Osteoblast (primary cell): ENCODE measurements at regions not wholly inside any gene's neighbourhood (a gene's known extent, or its start where the extent isn't known, plus 50 kb on each side); places are given as distances from the start of the nearest gene placed in this dataset.

ENCODE experiments used
- DNase-seq: peaks from one replicate; pipeline ENCODE4 v3.0.0; 2011; ENCODE audit warnings: low spot score, mixed read lengths; ENCODE audit not compliant: insufficient read length; ENCODE audit errors: missing footprints
- H2AFZ ChIP-seq: 2 replicates; pipeline ENCODE4 v1.6.0; 2011; ENCODE audit warnings: mild to moderate bottlenecking, low read length
- H3K27ac ChIP-seq: 2 replicates; pipeline ENCODE4 v1.5.1; 2011; ENCODE audit warnings: mild to moderate bottlenecking, low read depth, low read length, moderate library complexity
- H3K27me3 ChIP-seq: 2 replicates; pipeline ENCODE4 v1.6.0; 2012; ENCODE audit warnings: mild to moderate bottlenecking, control low read depth, inconsistent platforms, low read length, moderate library complexity; ENCODE audit not compliant: insufficient read depth
- H3K36me3 ChIP-seq: 2 replicates; pipeline ENCODE4 v1.5.1; 2011; ENCODE audit warnings: mild to moderate bottlenecking, low read length, control low read depth, moderate library complexity; ENCODE audit not compliant: insufficient read depth
- H3K4me1 ChIP-seq: 2 replicates; pipeline ENCODE4 v1.5.1; 2011; ENCODE audit warnings: mild to moderate bottlenecking, low read length, control low read depth, moderate library complexity; ENCODE audit not compliant: insufficient read depth
- H3K4me2 ChIP-seq: 2 replicates; pipeline ENCODE4 v1.6.0; 2011; ENCODE audit warnings: mild to moderate bottlenecking, low read length; ENCODE audit not compliant: insufficient read depth
- H3K4me3 ChIP-seq: fragments of 200-600 bp; sonication (generic); 3 replicates; pipeline ENCODE4 v1.5.1; 2012; ENCODE audit warnings: mild to moderate bottlenecking, low read length, inconsistent platforms; ENCODE audit not compliant: insufficient read depth
- H3K79me2 ChIP-seq: 2 replicates; pipeline ENCODE4 v1.6.0; 2012; ENCODE audit warnings: mild to moderate bottlenecking, low read length, control low read depth, inconsistent platforms; ENCODE audit not compliant: insufficient read depth
- H3K9me3 ChIP-seq: 2 replicates; pipeline ENCODE4 v1.5.1; 2011; ENCODE audit warnings: low read depth, low read length, control low read depth
- H4K20me1 ChIP-seq: 2 replicates; pipeline ENCODE4 v1.6.0; 2012; ENCODE audit warnings: mild to moderate bottlenecking, low read length, control low read depth; ENCODE audit not compliant: insufficient read depth
- CTCF ChIP-seq: IDR thresholded peaks from 2 replicates; pipeline ENCODE4 v1.5.1; 2011; ENCODE audit warnings: mild to moderate bottlenecking, low read depth, low read length, moderate library complexity; ENCODE audit errors: extremely low read depth

DNA sequence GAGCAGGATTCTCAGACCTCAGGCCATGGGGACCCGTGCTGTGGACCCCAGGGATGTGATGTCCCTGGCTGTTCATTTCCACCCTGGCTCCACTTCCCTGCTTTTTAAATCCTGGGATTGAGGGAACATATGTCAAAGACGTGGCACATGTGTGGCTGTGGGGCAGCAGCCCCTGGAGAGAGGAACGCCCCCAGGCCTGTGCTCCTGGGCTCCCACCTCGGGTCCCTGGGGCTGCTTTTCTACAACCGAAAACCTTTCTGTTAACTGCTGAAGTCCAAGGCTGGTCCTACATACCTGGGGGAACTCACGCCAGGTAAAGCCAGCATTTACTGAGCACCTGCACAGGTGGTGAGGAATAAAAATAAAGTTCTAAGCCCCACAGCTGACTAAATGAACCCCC is 102.3 kb upstream of the FRMD1 start:
- Histone ChIP-seq H3K27me3 (no peaks in the 10 kb centered on the region), H3K79me2 (no peaks in the 10 kb centered on the region), H4K20me1 (no peaks in the 10 kb centered on the region), H3K36me3 (no peaks in the 10 kb centered on the region), H3K27ac (no peak overlapping the region), H3K4me1 (no peaks in the 10 kb centered on the region), H3K4me3 (no peak overlapping the region), H3K9me3 (no peaks in the 10 kb centered on the region), H2AFZ (no peak overlapping the region), H3K4me2 (no peak overlapping the region)
- no peak for DNase-seq
- no peak for TF ChIP-seq CTCF

DNA sequence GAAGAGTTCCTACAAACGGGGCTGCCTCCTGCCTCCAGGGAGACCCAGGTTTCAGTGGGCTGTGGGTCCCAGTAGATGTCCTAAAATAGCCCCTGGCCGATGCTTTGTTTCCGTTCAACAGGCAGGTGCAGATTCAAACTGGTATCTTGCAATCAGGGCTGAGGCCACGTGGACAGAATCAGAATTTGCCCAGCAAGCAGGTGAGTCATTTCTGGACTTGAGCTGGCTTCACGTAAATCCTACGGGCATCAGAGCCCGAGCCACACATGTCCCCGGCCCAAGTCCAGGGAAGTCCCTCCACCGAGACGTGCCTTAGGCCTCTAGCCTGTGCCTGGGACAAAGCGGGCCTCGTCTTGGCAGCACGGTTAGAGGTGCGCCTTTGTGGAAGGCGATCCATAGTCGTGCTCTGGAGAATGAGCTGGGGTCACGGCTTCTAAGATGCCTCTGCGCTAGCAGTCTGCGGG is 101.6 kb upstream of the FRMD1 start:
- no peak overlapping the region for H3K27ac ChIP-seq
- no peak for TF ChIP-seq CTCF
- DNase-seq, result no peak

GRCh38 chr6:168179702-168180382 is 100.8 kb upstream of the FRMD1 start:
- H4K20me1 ChIP-seq, result no peaks in the 10 kb centered on the region
- TF ChIP-seq CTCF, result no peak
- no peak overlapping the region for H2AFZ ChIP-seq
- H3K79me2 ChIP-seq, result no peaks in the 10 kb centered on the region
- no peak overlapping the region for H3K4me2 ChIP-seq
- H3K36me3 ChIP-seq, result no peaks in the 10 kb centered on the region
- no peaks in the 10 kb centered on the region for H3K27me3 ChIP-seq
- no peaks in the 10 kb centered on the region for H3K9me3 ChIP-seq
- H3K4me1 ChIP-seq, result no peaks in the 10 kb centered on the region
- H3K4me3 ChIP-seq, result no peak overlapping the region
- no peak overlapping the region for H3K27ac ChIP-seq
- no peak for DNase-seq

More for the DNA sequence above, 101.6 kb upstream of the FRMD1 start:
- Histone ChIP-seq H3K4me3 (no peak overlapping the region), H3K4me1 (no peaks in the 10 kb centered on the region), H3K9me3 (no peaks in the 10 kb centered on the region), H3K79me2 (no peaks in the 10 kb centered on the region), H3K4me2 (no peak overlapping the region), H3K36me3 (no peaks in the 10 kb centered on the region), H3K27me3 (no peaks in the 10 kb centered on the region), H4K20me1 (no peaks in the 10 kb centered on the region), H2AFZ (no peak overlapping the region)

DNA sequence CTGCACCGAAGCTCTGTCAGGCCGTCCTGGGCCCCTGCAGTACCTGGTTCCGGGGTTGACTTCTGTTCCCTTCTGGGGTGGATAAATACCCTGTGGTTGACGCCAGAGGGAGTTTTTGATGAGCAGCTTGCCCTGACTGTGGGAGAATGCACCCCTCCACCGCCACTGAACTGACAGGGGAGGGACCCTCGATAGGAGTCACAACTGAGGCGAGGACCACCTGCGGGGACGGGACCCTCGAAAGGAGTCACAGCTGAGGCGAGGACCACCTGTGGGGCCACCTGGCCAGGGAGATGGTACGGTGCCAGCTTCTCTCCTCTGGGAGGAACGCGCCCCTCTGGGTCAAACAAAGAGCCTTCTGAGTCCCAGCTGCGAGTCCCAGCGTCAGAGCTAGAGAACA is 100.1 kb upstream of the FRMD1 start:
- Histone ChIP-seq H2AFZ (no peak overlapping the region), H4K20me1 (no peaks in the 10 kb centered on the region), H3K27ac (no peak overlapping the region), H3K27me3 (no peaks in the 10 kb centered on the region), H3K79me2 (no peaks in the 10 kb centered on the region), H3K9me3 (no peaks in the 10 kb centered on the region), H3K4me3 (no peak overlapping the region), H3K36me3 (no peaks in the 10 kb centered on the region), H3K4me1 (no peaks in the 10 kb centered on the region), H3K4me2 (no peak overlapping the region)
- DNase-seq, result no peak
- no peak for TF ChIP-seq CTCF
